Endothelial cell of umbilical vein (primary cell): ENCODE measurements at regions not wholly inside any gene's neighbourhood (a gene's known extent, or its start where the extent isn't known, plus 50 kb on each side); places are given as distances from the start of the nearest gene placed in this dataset.

ENCODE experiments used
- BruUV-seq: library from RNA; stranded (reverse); fragments of 400-500 nt; replicated peaks from 2 replicates; lab custom pipeline; 2021; lab: Mats Ljungman, UMichigan
- CTCF ChIA-PET: fragments of 300-600, 350-600 bp; sonication (Branson Sonifier 250); formaldehyde crosslinking; loops from one replicate; lab custom pipeline; 2021; ENCODE audit warnings: antibody characterized with exemption, inconsistent platforms; lab: Charles Lee
- POLR2A ChIA-PET: fragments of 300-600, 350-600 bp; sonication (Branson Sonifier 250); formaldehyde crosslinking; loops from one replicate; lab custom pipeline; 2021; ENCODE audit warnings: antibody characterized with exemption, inconsistent platforms; lab: Charles Lee
- DNase-seq: peaks from one replicate; pipeline ENCODE4 v3.0.0-alpha.2; 2011; ENCODE audit warnings: low read depth, low spot score
- FAIRE-seq: peaks from 2 replicates; lab custom pipeline; 2011; peaks lifted over from hg19 to GRCh38; lab: Jason Lieb, UNC
- H2AFZ ChIP-seq: 2 replicates; pipeline ENCODE4 v1.6.0; 2012; ENCODE audit warnings: low read depth, low read length, control low read depth, inconsistent platforms
- H3K27ac ChIP-seq: 2 replicates; pipeline ENCODE4 v1.5.1; 2011; ENCODE audit warnings: low read depth, mild to moderate bottlenecking, control low read depth, low read length, moderate library complexity; ENCODE audit not compliant: insufficient read depth
- H3K27me3 ChIP-seq, 2 experiments: 2 replicates each; pipeline versions ENCODE4 v1.6.0 to v1.6.1; 2011; ENCODE audit warnings: low read length in 2 of 2, mixed read lengths in 1 of 2; ENCODE audit not compliant: control insufficient read depth in 2 of 2, insufficient read depth in 2 of 2
- H3K36me3 ChIP-seq, 2 experiments: 2 replicates in 1 of 2; 3 replicates in 1 of 2; pipeline ENCODE4 v1.5.1; 2011; ENCODE audit warnings: low read length in 2 of 2, mild to moderate bottlenecking in 1 of 2, moderate library complexity in 1 of 2; ENCODE audit not compliant: control insufficient read depth in 2 of 2, insufficient read depth in 2 of 2; ENCODE audit errors: extremely low read depth in 1 of 2
- H3K4me1 ChIP-seq: 3 replicates; pipeline ENCODE4 v1.5.1; 2011; ENCODE audit warnings: mild to moderate bottlenecking, low read length; ENCODE audit not compliant: control insufficient read depth, insufficient read depth; ENCODE audit errors: extremely low read depth
- H3K4me2 ChIP-seq: 2 replicates; pipeline ENCODE4 v1.6.1; 2011; ENCODE audit warnings: low read length, control low read depth, mixed read lengths; ENCODE audit not compliant: insufficient read depth
- H3K4me3 ChIP-seq, 3 experiments: fragments of 200-600 bp in 1 of 3; sonication (generic), shearing (Covaris generic) in 1 of 3; replicated peaks in 1 of 3; 2 replicates each; pipeline ENCODE4 v1.5.1; 2011 to 2016; ENCODE audit warnings: control low read depth in 3 of 3, low read length in 3 of 3, mild to moderate bottlenecking in 2 of 3, inconsistent platforms in 1 of 3, low read depth in 1 of 3, moderate library complexity in 1 of 3; ENCODE audit not compliant: insufficient read depth in 1 of 3
- H3K79me2 ChIP-seq: 2 replicates; pipeline ENCODE4 v1.6.0; 2012; ENCODE audit warnings: low read length, inconsistent platforms; ENCODE audit not compliant: control insufficient read depth, insufficient read depth
- H3K9ac ChIP-seq: replicated peaks from 2 replicates; pipeline ENCODE3; 2011; ENCODE audit warnings: low read length, control low read depth; ENCODE audit not compliant: insufficient read depth; ENCODE audit errors: extremely low read depth
- H3K9me1 ChIP-seq: replicated peaks from 3 replicates; pipeline ENCODE4 v1.6.0; 2011; ENCODE audit warnings: mild to moderate bottlenecking, low read length; ENCODE audit not compliant: control insufficient read depth, insufficient read depth; ENCODE audit errors: extremely low read depth
- H3K9me3 ChIP-seq: replicated peaks from 2 replicates; pipeline ENCODE4 v1.5.1; 2012; ENCODE audit warnings: low read length, inconsistent platforms; ENCODE audit not compliant: control insufficient read depth, insufficient read depth
- H4K20me1 ChIP-seq: replicated peaks from 2 replicates; pipeline ENCODE3; 2011; ENCODE audit warnings: mild to moderate bottlenecking, low read length; ENCODE audit not compliant: control insufficient read depth, insufficient read depth; ENCODE audit errors: extremely low read depth
- CTCF ChIP-seq, 2 donors: IDR thresholded peaks; 1 replicate in 1 of 2; 2 replicates in 1 of 2; pipeline ENCODE4 v1.5.1; 2011; ENCODE audit warnings: low read length in 2 of 2, mild to moderate bottlenecking in 2 of 2, moderate library complexity in 2 of 2, control low read depth in 1 of 2, inconsistent platforms in 1 of 2, low read depth in 1 of 2; ENCODE audit not compliant: insufficient read depth in 1 of 2; ENCODE audit errors: extremely low read depth in 1 of 2
- EZH2 ChIP-seq: IDR thresholded peaks from 2 replicates; pipeline ENCODE4 v1.6.1; 2012; ENCODE audit warnings: borderline replicate concordance, low read depth, mild to moderate bottlenecking, moderate library complexity, low read length, inconsistent platforms; ENCODE audit not compliant: severe bottlenecking
- FOS ChIP-seq: IDR thresholded peaks from 2 replicates; pipeline ENCODE4 v1.6.1; 2011; ENCODE audit warnings: mild to moderate bottlenecking, low read length, moderate library complexity, borderline replicate concordance; ENCODE audit not compliant: insufficient read depth
- GATA2 ChIP-seq: IDR thresholded peaks from 2 replicates; pipeline ENCODE4 v1.7.0; 2011; ENCODE audit warnings: low read depth, mild to moderate bottlenecking, moderate library complexity, mixed read lengths, low read length; ENCODE audit not compliant: insufficient read length, insufficient read depth
- JUN ChIP-seq: IDR thresholded peaks from 2 replicates; pipeline ENCODE4 v1.6.1; 2011; ENCODE audit warnings: borderline replicate concordance, low read depth; ENCODE audit not compliant: insufficient read length, insufficient read depth
- MAX ChIP-seq: IDR thresholded peaks from 2 replicates; pipeline ENCODE4 v1.6.1; 2011; ENCODE audit not compliant: insufficient read depth, insufficient read length
- MYC ChIP-seq: IDR thresholded peaks from one replicate; pipeline ENCODE4 v1.6.1; 2011; ENCODE audit warnings: mild to moderate bottlenecking, low read depth, low read length
- POLR2A ChIP-seq: IDR thresholded peaks from 2 replicates; pipeline ENCODE4 v1.6.1; 2012; ENCODE audit warnings: low read depth, mild to moderate bottlenecking, control low read depth, low read length
- POLR2AphosphoS5 ChIP-seq: IDR thresholded peaks from 2 replicates; pipeline ENCODE4 v1.6.1; 2012; ENCODE audit warnings: low read depth, mild to moderate bottlenecking, control low read depth, low read length, moderate library complexity; ENCODE audit not compliant: insufficient read depth
- dilution Hi-C: fragments of 300-500 bp; cut with MboI; formaldehyde crosslinking; loops from one replicate; pipeline ENCODE4 v1.15.0; 2019; ENCODE audit warnings: low sequenced_read_pairs; ENCODE audit not compliant: extremely low pct_ligation_motif_present
- intact Hi-C: fragments of 100-400 bp; cut with micrococcal nuclease; formaldehyde crosslinking; loops from one replicate; pipeline ENCODE4 v1.10.0; 2022

- ChIA-PET POLR2A (no interaction called here), CTCF (no interaction called here)
- Histone ChIP-seq H2AFZ (no peak overlapping the region), H4K20me1 (no peaks in the 10 kb centered on the region), H3K4me1 (peaks cover 10% of the 10 kb centered on the region), H3K79me2 (no peaks in the 10 kb centered on the region), H3K27ac (no peak overlapping the region), H3K36me3 (no peaks in the 10 kb centered on the region), H3K27me3 (no peaks in the 10 kb centered on the region), H3K9me1 (no peaks in the 10 kb centered on the region), H3K9ac (no peak overlapping the region), H3K4me2 (no peak overlapping the region), H3K9me3 (peaks cover 6% of the 10 kb centered on the region), H3K4me3 (no peak overlapping the region)
- dilution Hi-C loops (no loop called here), intact Hi-C loops (no loop called here)
- DNase-seq (no peak), FAIRE-seq (no peak)
- no peak for TF ChIP-seq EZH2
- no peak for TF ChIP-seq MYC
- no TSS peak for BruUV-seq
These were observed 1596.0 kb upstream of the MIR17HG start for GRCh38 chr13:89751432-89751930.

GRCh38 chr13:89752394-89752793 is 1595.1 kb upstream of the MIR17HG start:
- Histone ChIP-seq H3K4me3 (no peak overlapping the region), H3K27ac (no peak overlapping the region), H3K9ac (no peak overlapping the region), H3K36me3 (no peaks in the 10 kb centered on the region), H3K4me2 (no peak overlapping the region), H3K9me3 (peaks cover 6% of the 10 kb centered on the region), H2AFZ (no peak overlapping the region), H4K20me1 (no peaks in the 10 kb centered on the region), H3K27me3 (no peaks in the 10 kb centered on the region), H3K9me1 (no peaks in the 10 kb centered on the region), H3K4me1 (peaks cover 10% of the 10 kb centered on the region), H3K79me2 (no peaks in the 10 kb centered on the region)
- intact Hi-C loops (no loop called here), dilution Hi-C loops (no loop called here)
- no peak for DNase-seq
- BruUV-seq = no TSS peak
- ChIA-PET POLR2A (no interaction called here), CTCF (no interaction called here)
- FAIRE-seq = no peak
- no peak for TF ChIP-seq POLR2A
- TF ChIP-seq MYC = no peak
- no peak for TF ChIP-seq JUN
- TF ChIP-seq CTCF (IDR thresholded peaks at IDR 0.05; ENCODE audit: extremely low read depth in 1 of 2, insufficient read depth in 1 of 2, low read depth in 1 of 2, low read length in 2 of 2) = no peak
- no peak for TF ChIP-seq EZH2
- TF ChIP-seq MAX = no peak
- no peak for TF ChIP-seq GATA2
- TF ChIP-seq FOS = no peak
- no peak for TF ChIP-seq POLR2AphosphoS5
